ENCODE measurements at regions not wholly inside any gene's neighbourhood (a gene's known extent, or its start where the extent isn't known, plus 50 kb on each side); places are given as distances from the start of the nearest gene placed in this dataset.

DNA sequence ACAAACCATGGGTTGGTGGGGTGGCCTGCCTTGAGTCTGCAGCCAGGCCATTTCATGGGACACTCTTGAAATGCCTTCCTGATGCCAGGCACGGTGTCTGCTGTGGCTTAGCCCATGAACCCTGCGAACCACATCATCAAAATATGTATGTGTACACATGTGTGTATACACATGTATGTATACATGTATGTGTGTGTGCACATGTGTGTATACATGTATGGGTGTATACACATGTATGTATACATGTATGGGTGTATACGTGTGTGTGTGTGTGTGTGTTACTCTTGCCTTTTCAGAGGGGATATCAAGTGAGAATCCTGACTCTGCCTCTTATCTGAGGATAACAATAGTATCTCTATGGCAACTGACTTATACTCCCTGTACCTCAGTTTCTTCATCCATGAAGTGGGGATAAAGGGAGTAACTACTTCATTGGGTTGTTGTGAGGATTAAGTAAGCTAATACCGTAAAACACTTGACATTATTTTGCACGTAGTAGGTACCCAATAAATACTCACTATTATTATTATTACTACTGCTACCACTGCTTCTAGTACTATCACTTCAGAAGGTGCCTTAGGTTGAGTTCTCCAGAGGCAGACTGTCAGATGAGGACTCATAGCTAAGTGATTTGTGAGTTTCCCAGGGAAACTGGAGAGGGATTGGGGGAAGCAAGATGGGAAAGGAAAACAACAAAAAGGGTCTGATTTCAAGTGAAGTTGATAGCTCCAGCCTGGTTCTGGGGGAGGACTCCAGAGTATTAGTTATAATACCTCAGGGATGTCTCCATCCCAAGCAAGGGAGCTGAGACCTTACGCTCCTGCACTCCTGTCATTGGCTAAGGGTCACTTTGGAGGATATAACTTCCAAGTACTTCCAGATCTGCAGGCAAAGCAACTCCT lies 110.5 kb downstream of the VEGFA start (continued):
- no peak for TF ChIP-seq ZNF655 (CRISPR knock-in tag; IDR thresholded peaks at IDR 0.05)
- TF ChIP-seq ARID2 (IDR thresholded peaks at IDR 0.05) = peak; percentile 96
- TF ChIP-seq HDAC2 (IDR thresholded peaks at IDR 0.05) = peak; percentile 50; the same call in 1 of the 2 replicates
- TF ChIP-seq ELF2 (CRISPR knock-in tag; IDR thresholded peaks at IDR 0.05) = 0 out of 2 replicates have a peak, but pooled peaks have one; percentile 11
- TF ChIP-seq CHD4 (IDR thresholded peaks at IDR 0.05; ENCODE audit: insufficient read depth, insufficient replicate concordance, low read depth, low read length, poor library complexity, severe bottlenecking) = peak; percentile 75
- peak; percentile 89 for TF ChIP-seq BCOR (IDR thresholded peaks at IDR 0.05)

- POLR2A ChIA-PET = interaction anchor here (1.5 kb wide), 1 partner anchor 109 kb away, joined by 6 read pairs; the partner anchor contains the start of gene VEGFA
- peak; percentile 42 for FAIRE-seq
- no TSS peak for BruUV-seq (replicated peaks)
- TF ChIP-seq NFE2 (IDR thresholded peaks at IDR 0.05; ENCODE audit: low read depth) (no peak), HDGF (IDR thresholded peaks at IDR 0.05) (no peak), ARHGAP35 (IDR thresholded peaks at IDR 0.05; ENCODE audit: partially characterized antibody) (no peak), NEUROD1 (IDR thresholded peaks at IDR 0.05; ENCODE audit: borderline replicate concordance, low read depth, low read length, partially characterized antibody) (no peak), ZFP1 (CRISPR knock-in tag; IDR thresholded peaks at IDR 0.05) (no peak), MYC (IDR thresholded peaks at IDR 0.05; ENCODE audit: low read depth, low read length) (no peak), MYC (CRISPR knock-in tag; IDR thresholded peaks at IDR 0.05; ENCODE audit: borderline replicate concordance, low read depth) (no peak), FUS (optimal IDR thresholded peaks at IDR 0.05; ENCODE audit: low read depth, low read length) (no peak)
- TF ChIP-seq, protein P1, sequence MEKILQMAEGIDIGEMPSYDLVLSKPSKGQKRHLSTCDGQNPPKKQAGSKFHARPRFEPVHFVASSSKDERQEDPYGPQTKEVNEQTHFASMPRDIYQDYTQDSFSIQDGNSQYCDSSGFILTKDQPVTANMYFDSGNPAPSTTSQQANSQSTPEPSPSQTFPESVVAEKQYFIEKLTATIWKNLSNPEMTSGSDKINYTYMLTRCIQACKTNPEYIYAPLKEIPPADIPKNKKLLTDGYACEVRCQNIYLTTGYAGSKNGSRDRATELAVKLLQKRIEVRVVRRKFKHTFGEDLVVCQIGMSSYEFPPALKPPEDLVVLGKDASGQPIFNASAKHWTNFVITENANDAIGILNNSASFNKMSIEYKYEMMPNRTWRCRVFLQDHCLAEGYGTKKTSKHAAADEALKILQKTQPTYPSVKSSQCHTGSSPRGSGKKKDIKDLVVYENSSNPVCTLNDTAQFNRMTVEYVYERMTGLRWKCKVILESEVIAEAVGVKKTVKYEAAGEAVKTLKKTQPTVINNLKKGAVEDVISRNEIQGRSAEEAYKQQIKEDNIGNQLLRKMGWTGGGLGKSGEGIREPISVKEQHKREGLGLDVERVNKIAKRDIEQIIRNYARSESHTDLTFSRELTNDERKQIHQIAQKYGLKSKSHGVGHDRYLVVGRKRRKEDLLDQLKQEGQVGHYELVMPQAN (IDR thresholded peaks at IDR 0.05; ENCODE audit: borderline replicate concordance) = no peak
- TF ChIP-seq, protein P2, sequence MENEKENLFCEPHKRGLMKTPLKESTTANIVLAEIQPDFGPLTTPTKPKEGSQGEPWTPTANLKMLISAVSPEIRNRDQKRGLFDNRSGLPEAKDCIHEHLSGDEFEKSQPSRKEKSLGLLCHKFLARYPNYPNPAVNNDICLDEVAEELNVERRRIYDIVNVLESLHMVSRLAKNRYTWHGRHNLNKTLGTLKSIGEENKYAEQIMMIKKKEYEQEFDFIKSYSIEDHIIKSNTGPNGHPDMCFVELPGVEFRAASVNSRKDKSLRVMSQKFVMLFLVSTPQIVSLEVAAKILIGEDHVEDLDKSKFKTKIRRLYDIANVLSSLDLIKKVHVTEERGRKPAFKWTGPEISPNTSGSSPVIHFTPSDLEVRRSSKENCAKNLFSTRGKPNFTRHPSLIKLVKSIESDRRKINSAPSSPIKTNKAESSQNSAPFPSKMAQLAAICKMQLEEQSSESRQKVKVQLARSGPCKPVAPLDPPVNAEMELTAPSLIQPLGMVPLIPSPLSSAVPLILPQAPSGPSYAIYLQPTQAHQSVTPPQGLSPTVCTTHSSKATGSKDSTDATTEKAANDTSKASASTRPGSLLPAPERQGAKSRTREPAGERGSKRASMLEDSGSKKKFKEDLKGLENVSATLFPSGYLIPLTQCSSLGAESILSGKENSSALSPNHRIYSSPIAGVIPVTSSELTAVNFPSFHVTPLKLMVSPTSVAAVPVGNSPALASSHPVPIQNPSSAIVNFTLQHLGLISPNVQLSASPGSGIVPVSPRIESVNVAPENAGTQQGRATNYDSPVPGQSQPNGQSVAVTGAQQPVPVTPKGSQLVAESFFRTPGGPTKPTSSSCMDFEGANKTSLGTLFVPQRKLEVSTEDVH (IDR thresholded peaks at IDR 0.05; ENCODE audit: low read depth, partially characterized antibody) = no peak
These were observed 109.7 kb downstream of the VEGFA start for GRCh38 chr6:43879722-43880121.

More at GRCh38 chr6:43879722-43880121, 109.7 kb downstream of the VEGFA start:
- CTCF ChIA-PET (ENCODE audit: low intra/inter-chr PET ratio) = no interaction called here
- Histone ChIP-seq H3K9ac (ENCODE audit: insufficient read depth in 1 of 2, low read depth in 2 of 2, low read length in 2 of 2) (peak overlapping the region in 1 of 2 experiments; percentile 69; a peak in 1 of 4 replicates), H3K9me1 (ENCODE audit: control insufficient read depth, insufficient read depth, low read length) (no peaks in the 10 kb centered on the region), H3K4me2 (ENCODE audit: insufficient read depth, low read length) (no peak overlapping the region), H3K4me1 (replicated peaks in 1 of 2; ENCODE audit: control insufficient read depth in 2 of 2, insufficient read depth in 2 of 2, low read length in 2 of 2) (peaks cover 24 to 31% of the 10 kb centered on the region in 2 experiments; a peak in 4 of 5 replicates), H2AFZ (ENCODE audit: low read depth, low read length) (no peak overlapping the region), H3K27ac (ENCODE audit: extremely low read depth, low read depth, low read length) (no peak overlapping the region), H3K9me3 (replicated peaks; ENCODE audit: control insufficient read depth, insufficient read depth, low read depth, low read length) (no peaks in the 10 kb centered on the region), H4K20me1 (replicated peaks; ENCODE audit: control insufficient read depth, insufficient read depth, low read length) (no peaks in the 10 kb centered on the region), H3K27me3 (ENCODE audit: control insufficient read depth in 2 of 2, insufficient read depth in 2 of 2, low read length in 2 of 2) (no peaks in the 10 kb centered on the region), H3K36me3 (ENCODE audit: control insufficient read depth, insufficient read depth, low read length) (no peaks in the 10 kb centered on the region), H3K4me3 (no peak overlapping the region), H3K79me2 (ENCODE audit: control insufficient read depth, insufficient read depth, low read length) (no peaks in the 10 kb centered on the region)
- ATAC-seq (no peak), DNase-seq (ENCODE audit: extremely low read depth in 1 of 4, low spot score in 3 of 4) (no peak)
- intact Hi-C loops (cut with micrococcal nuclease) (no loop called here), in situ Hi-C loops (cut with MboI) (no loop called here)
- 69% methylated on average over 4 of the region's 4 CpGs for WGBS (ENCODE audit: insufficient coverage, low coverage, missing lambda C conversion rate)

Measured in K562 (cell line).